Osteoblast (primary cell): ENCODE measurements at regions not wholly inside any gene's neighbourhood (a gene's known extent, or its start where the extent isn't known, plus 50 kb on each side); places are given as distances from the start of the nearest gene placed in this dataset.

Experiments
- DNase-seq: peaks from one replicate; pipeline ENCODE4 v3.0.0; 2011; ENCODE audit warnings: low spot score, mixed read lengths; ENCODE audit not compliant: insufficient read length; ENCODE audit errors: missing footprints
- H2AFZ ChIP-seq: 2 replicates; pipeline ENCODE4 v1.6.0; 2011; ENCODE audit warnings: mild to moderate bottlenecking, low read length
- H3K27ac ChIP-seq: 2 replicates; pipeline ENCODE4 v1.5.1; 2011; ENCODE audit warnings: mild to moderate bottlenecking, low read depth, low read length, moderate library complexity
- H3K27me3 ChIP-seq: 2 replicates; pipeline ENCODE4 v1.6.0; 2012; ENCODE audit warnings: mild to moderate bottlenecking, control low read depth, inconsistent platforms, low read length, moderate library complexity; ENCODE audit not compliant: insufficient read depth
- H3K36me3 ChIP-seq: 2 replicates; pipeline ENCODE4 v1.5.1; 2011; ENCODE audit warnings: mild to moderate bottlenecking, low read length, control low read depth, moderate library complexity; ENCODE audit not compliant: insufficient read depth
- H3K4me1 ChIP-seq: 2 replicates; pipeline ENCODE4 v1.5.1; 2011; ENCODE audit warnings: mild to moderate bottlenecking, low read length, control low read depth, moderate library complexity; ENCODE audit not compliant: insufficient read depth
- H3K4me2 ChIP-seq: 2 replicates; pipeline ENCODE4 v1.6.0; 2011; ENCODE audit warnings: mild to moderate bottlenecking, low read length; ENCODE audit not compliant: insufficient read depth
- H3K4me3 ChIP-seq: fragments of 200-600 bp; sonication (generic); 3 replicates; pipeline ENCODE4 v1.5.1; 2012; ENCODE audit warnings: mild to moderate bottlenecking, low read length, inconsistent platforms; ENCODE audit not compliant: insufficient read depth
- H3K79me2 ChIP-seq: 2 replicates; pipeline ENCODE4 v1.6.0; 2012; ENCODE audit warnings: mild to moderate bottlenecking, low read length, control low read depth, inconsistent platforms; ENCODE audit not compliant: insufficient read depth
- H3K9me3 ChIP-seq: 2 replicates; pipeline ENCODE4 v1.5.1; 2011; ENCODE audit warnings: low read depth, low read length, control low read depth
- H4K20me1 ChIP-seq: 2 replicates; pipeline ENCODE4 v1.6.0; 2012; ENCODE audit warnings: mild to moderate bottlenecking, low read length, control low read depth; ENCODE audit not compliant: insufficient read depth
- CTCF ChIP-seq: IDR thresholded peaks from 2 replicates; pipeline ENCODE4 v1.5.1; 2011; ENCODE audit warnings: mild to moderate bottlenecking, low read depth, low read length, moderate library complexity; ENCODE audit errors: extremely low read depth

- peaks cover 2% of the 10 kb centered on the region for H3K9me3 ChIP-seq
- H3K4me3 ChIP-seq: no peak overlapping the region
- no peak for TF ChIP-seq CTCF
- no peaks in the 10 kb centered on the region for H3K79me2 ChIP-seq
- H2AFZ ChIP-seq: no peak overlapping the region
- no peaks in the 10 kb centered on the region for H3K36me3 ChIP-seq
- H3K4me2 ChIP-seq: no peak overlapping the region
- no peak for DNase-seq
- H3K27me3 ChIP-seq: no peaks in the 10 kb centered on the region
- no peaks in the 10 kb centered on the region for H3K4me1 ChIP-seq
- no peak overlapping the region for H3K27ac ChIP-seq
- H4K20me1 ChIP-seq: no peaks in the 10 kb centered on the region
Measured at GRCh38 chr2:140002110-140002509, 1221.9 kb upstream of the NXPH2 start.

- no peaks in the 10 kb centered on the region for H3K9me3 ChIP-seq
- no peak overlapping the region for H3K27ac ChIP-seq
- H2AFZ ChIP-seq: no peak overlapping the region
- H3K36me3 ChIP-seq: no peaks in the 10 kb centered on the region
- DNase-seq: peak; percentile 61
- no peaks in the 10 kb centered on the region for H3K27me3 ChIP-seq
- TF ChIP-seq CTCF: no peak
- no peaks in the 10 kb centered on the region for H3K79me2 ChIP-seq
- no peak overlapping the region for H3K4me3 ChIP-seq
- no peak overlapping the region for H3K4me2 ChIP-seq
- no peaks in the 10 kb centered on the region for H4K20me1 ChIP-seq
- H3K4me1 ChIP-seq: no peaks in the 10 kb centered on the region
Measured at GRCh38 chr2:139992711-139993345, 1212.6 kb upstream of the NXPH2 start.

- Histone ChIP-seq H4K20me1 (no peaks in the 10 kb centered on the region), H3K79me2 (no peaks in the 10 kb centered on the region), H3K9me3 (no peaks in the 10 kb centered on the region), H3K27me3 (no peaks in the 10 kb centered on the region), H3K4me3 (no peak overlapping the region), H3K27ac (no peak overlapping the region), H3K4me1 (no peaks in the 10 kb centered on the region), H3K36me3 (no peaks in the 10 kb centered on the region), H2AFZ (no peak overlapping the region), H3K4me2 (no peak overlapping the region)
- DNase-seq: no peak
- TF ChIP-seq CTCF: no peak
Measured at GRCh38 chr2:139992078-139992477, 1211.9 kb upstream of the NXPH2 start.

- Histone ChIP-seq H4K20me1 (no peaks in the 10 kb centered on the region), H2AFZ (no peak overlapping the region), H3K27ac (no peak overlapping the region), H3K4me1 (no peaks in the 10 kb centered on the region), H3K4me3 (no peak overlapping the region), H3K9me3 (no peaks in the 10 kb centered on the region), H3K79me2 (no peaks in the 10 kb centered on the region), H3K27me3 (no peaks in the 10 kb centered on the region), H3K36me3 (no peaks in the 10 kb centered on the region), H3K4me2 (no peak overlapping the region)
- no peak for TF ChIP-seq CTCF
- no peak for DNase-seq
Measured at GRCh38 chr2:139990646-139991335, 1210.6 kb upstream of the NXPH2 start.
